ENCODE measurements at regions not wholly inside any gene's neighbourhood (a gene's known extent, or its start where the extent isn't known, plus 50 kb on each side); places are given as distances from the start of the nearest gene placed in this dataset.
"Not testable (repeated sequence)": the region's sequence is repeated elsewhere in the genome, so short reads cannot be mapped to it uniquely, and the experiment has no call there.

DNA sequence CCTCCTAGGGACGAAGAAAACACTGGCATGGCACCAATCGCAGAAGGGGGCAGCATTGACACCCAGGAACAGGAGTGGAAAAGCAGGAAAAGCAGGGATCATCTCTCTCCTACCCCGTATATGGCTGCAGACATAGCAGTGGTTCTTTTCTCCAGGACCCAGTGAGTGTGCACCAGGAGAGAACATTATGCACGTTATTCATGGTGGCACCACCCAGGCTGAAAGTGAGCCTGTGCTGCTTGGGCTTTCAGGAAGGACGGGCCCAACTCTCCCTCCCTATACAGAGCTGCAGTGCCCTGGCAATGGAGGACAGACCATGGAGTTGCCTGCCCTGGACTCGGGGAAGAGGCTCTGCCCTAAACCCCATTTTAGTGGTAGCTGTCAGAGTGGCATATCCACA is 69.0 kb upstream of the FCGR1A start:
- TF ChIP-seq, protein P1, sequence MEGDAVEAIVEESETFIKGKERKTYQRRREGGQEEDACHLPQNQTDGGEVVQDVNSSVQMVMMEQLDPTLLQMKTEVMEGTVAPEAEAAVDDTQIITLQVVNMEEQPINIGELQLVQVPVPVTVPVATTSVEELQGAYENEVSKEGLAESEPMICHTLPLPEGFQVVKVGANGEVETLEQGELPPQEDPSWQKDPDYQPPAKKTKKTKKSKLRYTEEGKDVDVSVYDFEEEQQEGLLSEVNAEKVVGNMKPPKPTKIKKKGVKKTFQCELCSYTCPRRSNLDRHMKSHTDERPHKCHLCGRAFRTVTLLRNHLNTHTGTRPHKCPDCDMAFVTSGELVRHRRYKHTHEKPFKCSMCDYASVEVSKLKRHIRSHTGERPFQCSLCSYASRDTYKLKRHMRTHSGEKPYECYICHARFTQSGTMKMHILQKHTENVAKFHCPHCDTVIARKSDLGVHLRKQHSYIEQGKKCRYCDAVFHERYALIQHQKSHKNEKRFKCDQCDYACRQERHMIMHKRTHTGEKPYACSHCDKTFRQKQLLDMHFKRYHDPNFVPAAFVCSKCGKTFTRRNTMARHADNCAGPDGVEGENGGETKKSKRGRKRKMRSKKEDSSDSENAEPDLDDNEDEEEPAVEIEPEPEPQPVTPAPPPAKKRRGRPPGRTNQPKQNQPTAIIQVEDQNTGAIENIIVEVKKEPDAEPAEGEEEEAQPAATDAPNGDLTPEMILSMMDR (IDR thresholded peaks at IDR 0.05): not testable (repeated sequence)
- TF ChIP-seq, protein P2, sequence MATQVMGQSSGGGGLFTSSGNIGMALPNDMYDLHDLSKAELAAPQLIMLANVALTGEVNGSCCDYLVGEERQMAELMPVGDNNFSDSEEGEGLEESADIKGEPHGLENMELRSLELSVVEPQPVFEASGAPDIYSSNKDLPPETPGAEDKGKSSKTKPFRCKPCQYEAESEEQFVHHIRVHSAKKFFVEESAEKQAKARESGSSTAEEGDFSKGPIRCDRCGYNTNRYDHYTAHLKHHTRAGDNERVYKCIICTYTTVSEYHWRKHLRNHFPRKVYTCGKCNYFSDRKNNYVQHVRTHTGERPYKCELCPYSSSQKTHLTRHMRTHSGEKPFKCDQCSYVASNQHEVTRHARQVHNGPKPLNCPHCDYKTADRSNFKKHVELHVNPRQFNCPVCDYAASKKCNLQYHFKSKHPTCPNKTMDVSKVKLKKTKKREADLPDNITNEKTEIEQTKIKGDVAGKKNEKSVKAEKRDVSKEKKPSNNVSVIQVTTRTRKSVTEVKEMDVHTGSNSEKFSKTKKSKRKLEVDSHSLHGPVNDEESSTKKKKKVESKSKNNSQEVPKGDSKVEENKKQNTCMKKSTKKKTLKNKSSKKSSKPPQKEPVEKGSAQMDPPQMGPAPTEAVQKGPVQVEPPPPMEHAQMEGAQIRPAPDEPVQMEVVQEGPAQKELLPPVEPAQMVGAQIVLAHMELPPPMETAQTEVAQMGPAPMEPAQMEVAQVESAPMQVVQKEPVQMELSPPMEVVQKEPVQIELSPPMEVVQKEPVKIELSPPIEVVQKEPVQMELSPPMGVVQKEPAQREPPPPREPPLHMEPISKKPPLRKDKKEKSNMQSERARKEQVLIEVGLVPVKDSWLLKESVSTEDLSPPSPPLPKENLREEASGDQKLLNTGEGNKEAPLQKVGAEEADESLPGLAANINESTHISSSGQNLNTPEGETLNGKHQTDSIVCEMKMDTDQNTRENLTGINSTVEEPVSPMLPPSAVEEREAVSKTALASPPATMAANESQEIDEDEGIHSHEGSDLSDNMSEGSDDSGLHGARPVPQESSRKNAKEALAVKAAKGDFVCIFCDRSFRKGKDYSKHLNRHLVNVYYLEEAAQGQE (IDR thresholded peaks at IDR 0.05; ENCODE audit: insufficient read depth in 1 of 2, low read depth in 2 of 2, low read length in 1 of 2): not testable (repeated sequence)
- TF ChIP-seq POLR2AphosphoS5 (IDR thresholded peaks at IDR 0.05; ENCODE audit: low read depth, low read length); SIN3A (IDR thresholded peaks at IDR 0.05; ENCODE audit: borderline replicate concordance, insufficient read depth, low read depth, low read length); TCF7L2 (IDR thresholded peaks at IDR 0.05; ENCODE audit: low read depth, low read length): not testable (repeated sequence)

All from Panc1 (cell line).